NCI-H1930 (cell line): ENCODE measurements at regions not wholly inside any gene's neighbourhood (a gene's known extent, or its start where the extent isn't known, plus 50 kb on each side); places are given as distances from the start of the nearest gene placed in this dataset.

Experiments used
- DNase-seq, 2 experiments: peaks; one replicate each; lab custom pipeline; 2025; lab: John Stamatoyannopoulos, UW

DNA sequence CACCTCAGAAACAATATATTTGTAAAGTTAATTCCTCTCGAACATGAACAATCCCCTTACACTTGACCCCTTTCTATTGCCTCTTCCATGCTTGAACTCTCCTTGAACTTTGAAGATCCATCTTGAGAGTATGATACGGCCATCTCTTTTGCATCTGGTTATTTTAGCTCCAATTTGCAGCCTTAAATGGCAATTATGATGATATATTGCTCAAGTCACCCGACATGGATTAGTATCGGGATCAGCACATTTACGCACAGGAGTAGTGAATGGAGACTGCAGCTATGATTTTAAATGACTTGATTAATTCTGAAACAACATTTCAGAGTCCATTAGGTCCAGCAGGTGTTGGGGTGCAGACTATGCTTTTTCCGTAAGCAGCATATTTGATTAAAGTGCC, 143.8 kb upstream of the PAQR3 start:
- no peak for DNase-seq

DNA sequence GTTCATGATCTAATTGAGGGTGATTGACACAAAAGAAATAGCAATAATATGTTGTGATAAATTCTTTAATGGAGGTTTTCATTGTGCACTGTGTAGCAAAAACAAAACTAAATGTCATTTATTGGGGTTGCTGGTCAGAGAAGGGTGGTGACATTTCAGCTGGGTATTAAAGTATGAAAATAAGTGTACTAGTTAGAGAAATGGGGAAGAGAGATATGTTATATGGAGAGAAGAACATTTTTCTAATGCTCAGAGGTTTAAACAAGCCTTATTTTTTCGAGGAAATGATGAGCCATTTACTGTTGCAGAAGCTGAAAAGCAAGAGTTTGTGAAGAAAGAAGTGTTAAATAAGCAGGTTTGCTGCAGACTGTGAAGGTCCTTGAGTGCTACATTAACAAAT, 142.7 kb upstream of the PAQR3 start:
- no peak for DNase-seq

- no peak for DNase-seq
Observed at GRCh38 chr4:79078339-79078738, 139.1 kb upstream of the PAQR3 start.

DNA sequence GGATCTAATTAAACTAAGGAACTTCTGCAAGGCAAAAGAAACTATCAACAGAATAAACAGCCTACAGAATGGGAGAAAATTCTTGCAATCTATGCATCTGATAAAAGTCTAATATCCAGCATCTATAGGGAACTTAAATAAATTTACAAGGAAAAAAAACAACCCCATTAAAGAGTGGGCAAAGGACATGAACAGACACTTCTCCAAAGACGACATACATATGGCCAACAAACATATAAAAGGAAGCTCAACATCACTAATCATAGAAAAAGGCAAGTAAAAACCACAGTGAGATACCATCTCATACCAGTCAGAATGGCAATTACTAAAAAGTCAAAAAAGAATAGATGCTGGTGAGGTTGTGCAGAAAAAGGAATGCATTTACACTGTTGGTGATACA, 134.8 kb upstream of the PAQR3 start:
- no peak for DNase-seq

DNA sequence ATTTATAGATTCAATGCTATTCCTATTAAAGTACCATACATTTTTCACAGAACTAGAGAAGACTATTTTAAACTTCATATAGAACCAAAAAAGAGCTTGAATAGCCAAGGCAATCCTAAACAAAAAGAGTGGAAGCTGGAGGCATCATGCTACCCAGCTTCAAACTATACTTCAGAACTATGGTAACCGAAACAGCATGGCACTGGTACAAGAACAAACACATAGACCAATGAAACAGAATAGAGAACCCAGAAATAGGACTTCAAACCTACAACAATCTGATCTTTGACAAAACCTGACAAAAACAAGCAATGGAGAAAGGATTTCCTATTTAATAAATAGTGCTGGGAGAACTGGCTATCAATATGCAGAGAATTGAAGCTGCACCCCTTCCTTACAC, 134.2 kb upstream of the PAQR3 start:
- DNase-seq = no peak

DNA sequence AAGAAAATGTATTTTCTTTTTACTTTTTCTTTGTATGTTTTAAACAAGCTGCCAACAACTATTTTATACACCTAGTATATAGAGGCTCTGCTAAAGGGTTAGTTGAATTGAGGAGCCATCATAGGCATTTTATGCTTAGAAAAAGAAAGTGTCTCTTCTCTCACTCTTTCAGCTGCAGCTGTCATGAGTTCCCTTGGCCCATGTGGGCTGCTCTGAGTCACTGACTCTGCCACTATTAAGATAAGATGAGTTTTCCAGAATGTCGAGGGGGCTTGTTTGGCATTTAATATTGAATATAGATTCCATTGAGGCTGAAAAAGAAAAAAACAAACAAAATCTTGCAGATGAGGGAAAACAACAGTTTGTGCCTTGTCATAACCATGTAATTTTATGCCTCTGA, 126.0 kb upstream of the PAQR3 start:
- DNase-seq = no peak

GRCh38 chr4:79064806-79065205, 125.6 kb upstream of the PAQR3 start:
- no peak for DNase-seq

DNA sequence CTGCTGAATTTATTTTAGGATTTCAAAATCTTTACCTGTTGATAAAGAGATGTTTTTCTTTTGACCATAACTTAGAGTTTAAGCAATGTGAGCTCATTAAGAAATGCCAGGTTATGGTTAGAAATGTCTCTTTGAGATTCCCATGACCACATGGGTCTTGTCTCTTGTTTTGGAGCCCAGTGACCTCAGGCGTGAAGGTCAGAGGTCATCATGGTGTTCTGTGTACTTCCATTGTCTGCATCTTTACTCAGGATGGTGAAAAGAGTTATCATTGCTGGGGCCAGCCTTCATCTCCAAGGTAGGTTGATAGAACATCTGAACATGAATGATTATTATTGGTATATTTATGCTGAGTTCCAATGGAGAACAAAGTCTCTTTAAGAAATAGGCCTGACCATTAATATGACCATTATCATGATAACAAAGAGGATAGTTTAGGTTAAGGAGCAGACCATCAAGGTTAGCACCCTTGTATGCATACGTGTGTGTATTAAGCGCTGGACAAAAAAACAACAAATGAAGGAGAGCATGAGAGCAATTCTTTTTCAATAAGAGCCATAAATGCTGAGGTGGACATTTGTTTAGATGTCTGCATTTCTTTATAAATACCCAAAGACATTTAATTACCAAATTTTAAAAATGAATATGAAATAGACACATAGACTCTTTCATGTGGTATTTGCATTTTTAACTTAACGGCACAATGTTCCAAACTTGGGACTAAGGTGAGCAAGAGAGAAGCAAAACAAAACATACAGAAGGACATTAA, 120.6 kb upstream of the PAQR3 start:
- DNase-seq = no peak

DNA sequence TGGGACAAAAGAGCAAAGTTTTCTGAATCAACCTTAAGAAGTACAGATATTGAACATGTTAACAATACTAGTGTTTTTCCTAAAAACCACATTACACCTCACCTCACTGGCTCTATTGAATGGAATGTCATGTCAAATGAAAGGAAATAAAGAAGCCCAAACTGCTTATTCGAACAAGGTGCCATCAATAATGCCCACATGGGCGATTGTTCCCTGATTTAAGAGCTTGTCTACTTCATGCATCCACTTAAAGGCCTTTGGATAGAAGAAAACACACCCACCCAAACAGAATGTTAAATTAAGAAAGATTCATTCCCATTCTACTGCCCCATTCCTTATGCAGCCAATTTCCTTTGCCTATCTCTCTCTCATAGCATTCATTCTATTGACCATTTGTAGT, 118.5 kb upstream of the PAQR3 start:
- DNase-seq = peak in 1 of 2 experiments; percentile 25

DNA sequence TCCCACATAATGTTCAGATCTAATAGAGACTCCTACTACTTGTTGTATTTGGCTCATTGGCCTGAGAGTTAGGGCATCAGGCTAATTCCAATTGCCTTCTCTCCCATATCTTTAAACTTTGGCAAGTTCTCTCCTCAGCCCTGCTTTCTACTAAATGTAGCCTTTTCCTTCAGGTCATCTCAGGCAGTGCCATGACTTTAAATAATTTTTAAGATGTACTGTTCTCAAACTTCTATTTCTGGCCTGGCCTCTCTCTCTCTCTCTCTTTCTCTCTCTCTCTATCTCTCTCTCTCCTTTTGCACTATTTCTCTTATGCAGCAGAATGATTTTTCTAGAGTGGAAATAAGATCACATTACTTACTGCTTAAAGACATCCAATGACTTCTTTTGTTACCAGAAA, 114.5 kb upstream of the PAQR3 start:
- no peak for DNase-seq

DNA sequence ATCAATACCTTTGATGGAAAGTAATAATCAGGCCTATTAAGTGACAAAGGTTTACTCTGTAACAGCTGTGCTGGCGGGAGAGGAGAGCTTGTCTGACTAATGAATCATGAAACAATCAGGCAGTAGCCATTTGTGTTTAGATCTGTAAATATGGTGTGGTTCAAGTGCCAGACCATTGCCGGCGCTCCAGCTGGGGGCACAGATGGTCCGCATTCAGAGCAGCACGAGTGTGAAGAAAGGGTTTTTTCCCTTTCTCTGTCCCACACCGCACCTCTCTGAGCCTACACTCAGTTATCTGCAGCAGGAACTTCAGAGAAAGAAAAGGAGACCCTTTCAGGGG, 111.3 kb upstream of the PAQR3 start:
- DNase-seq = peak; percentile 46 to 72

GRCh38 chr4:79049840-79050540, 110.8 kb upstream of the PAQR3 start:
- DNase-seq = peak; percentile 20 to 64

- DNase-seq = no peak
Observed at GRCh38 chr4:79048878-79049277, 109.6 kb upstream of the PAQR3 start.

DNA sequence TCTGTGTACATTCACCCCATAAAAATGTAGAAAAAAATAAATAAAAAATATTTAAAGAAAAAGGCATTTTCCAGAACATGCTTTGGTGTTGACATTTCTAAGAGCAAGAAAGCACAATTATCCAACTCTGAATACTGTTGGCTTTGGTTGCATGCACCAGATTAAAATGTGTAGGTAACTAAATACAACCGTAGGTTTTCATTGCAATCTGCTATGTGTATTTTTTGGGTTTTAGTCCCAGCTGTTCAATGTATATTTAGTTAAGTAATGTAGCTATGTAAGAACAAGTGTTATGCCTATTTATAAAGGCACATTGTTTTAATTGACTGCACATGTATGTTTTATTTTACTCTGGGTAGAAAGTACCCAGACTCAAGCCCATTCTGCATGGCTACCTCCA, 108.1 kb upstream of the PAQR3 start:
- DNase-seq = no peak

GRCh38 chr4:79046016-79046592, 106.9 kb upstream of the PAQR3 start:
- DNase-seq = no peak

DNA sequence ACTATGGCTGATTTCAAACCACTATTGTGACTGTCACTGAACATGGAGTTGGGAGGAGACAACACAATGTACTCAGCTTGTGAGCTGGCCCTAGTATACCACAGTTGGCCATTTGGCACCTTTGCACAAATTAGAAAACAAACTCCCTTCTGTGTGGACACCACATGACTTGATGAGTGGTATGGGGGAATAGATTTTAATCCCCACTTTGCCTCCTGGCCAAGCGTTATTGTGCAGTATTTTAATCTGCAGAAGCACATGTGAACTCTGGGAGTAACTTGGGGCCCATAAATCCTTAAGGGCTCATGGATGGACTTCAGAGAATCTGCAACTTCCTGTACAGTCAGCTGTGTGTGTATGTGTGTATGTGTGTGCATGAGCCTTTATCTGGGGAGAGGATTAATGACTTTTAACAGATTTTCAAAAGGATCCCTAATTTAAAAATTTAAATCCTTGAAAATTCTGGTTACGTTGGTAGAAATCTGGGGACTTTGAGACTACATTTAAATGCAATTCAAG, 105.0 kb upstream of the PAQR3 start:
- DNase-seq = no peak

GRCh38 chr4:79043138-79043537, 103.9 kb upstream of the PAQR3 start:
- no peak for DNase-seq

GRCh38 chr4:79042079-79042674, 102.9 kb upstream of the PAQR3 start:
- DNase-seq = no peak

- DNase-seq = no peak
Observed at GRCh38 chr4:79034544-79034943, 95.3 kb upstream of the PAQR3 start.

- no peak for DNase-seq
Observed at GRCh38 chr4:79030973-79031372, 91.7 kb upstream of the PAQR3 start.

GRCh38 chr4:79027656-79028055, 88.4 kb upstream of the PAQR3 start:
- DNase-seq = no peak

DNA sequence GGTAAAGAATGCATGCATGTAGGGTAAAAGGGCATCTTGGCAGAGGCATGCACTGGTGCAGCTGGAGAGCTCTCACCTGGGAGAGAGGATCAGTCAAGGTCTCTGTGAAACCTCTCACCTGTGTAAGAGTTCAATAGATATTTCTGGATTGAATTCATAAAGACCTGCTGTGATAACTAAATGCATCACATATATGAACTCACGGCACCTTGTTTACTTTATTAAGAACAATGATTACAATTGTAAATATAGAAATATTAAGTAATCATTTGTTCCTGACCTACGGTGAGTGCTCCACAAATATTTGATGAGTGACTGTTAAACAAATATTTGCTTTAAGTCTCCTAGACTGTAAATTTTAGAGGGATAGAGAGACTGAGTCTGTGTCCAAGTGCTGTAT, 85.9 kb upstream of the PAQR3 start:
- DNase-seq = no peak
